ENCODE measurements at regions not wholly inside any gene's neighbourhood (a gene's known extent, or its start where the extent isn't known, plus 50 kb on each side); places are given as distances from the start of the nearest gene placed in this dataset.

GRCh38 chr10:10032991-10033390 lies 984.7 kb upstream of the CELF2 start:
- TF ChIP-seq POLR2A (IDR thresholded peaks at IDR 0.05; ENCODE audit: borderline replicate concordance, extremely low read depth, insufficient read depth, insufficient read length): no peak
- TF ChIP-seq REST (IDR thresholded peaks at IDR 0.05; ENCODE audit: low read depth): no peak
- no peak for TF ChIP-seq EZH2phosphoT487 (IDR thresholded peaks at IDR 0.05; ENCODE audit: borderline replicate concordance)
- TF ChIP-seq CTCF (IDR thresholded peaks at IDR 0.05 in 2 of 3, conservative IDR thresholded peaks at IDR 0.05 in 1 of 3; ENCODE audit: borderline replicate concordance in 1 of 3, insufficient read depth in 1 of 3, low read depth in 2 of 3, low read length in 2 of 3): no peak
- no peak for TF ChIP-seq CEBPB (IDR thresholded peaks at IDR 0.05; ENCODE audit: low read depth)
- TF ChIP-seq POLR2AphosphoS5 (IDR thresholded peaks at IDR 0.05; ENCODE audit: low read depth, low read length): no peak
- no peak for TF ChIP-seq SRF (IDR thresholded peaks at IDR 0.05; ENCODE audit: low read depth)
- TF ChIP-seq EGR1 (IDR thresholded peaks at IDR 0.05; ENCODE audit: low read depth): no peak
- no peak for TF ChIP-seq MAX (IDR thresholded peaks at IDR 0.05)

All from HCT116 (cell line).